ENCODE measurements at regions not wholly inside any gene's neighbourhood (a gene's known extent, or its start where the extent isn't known, plus 50 kb on each side); places are given as distances from the start of the nearest gene placed in this dataset.

- intact Hi-C loops (cut with micrococcal nuclease), result no loop called here
- no peaks in the 10 kb centered on the region for H3F3A ChIP-seq (ENCODE audit: low read length, unreplicated experiment)
- no peaks in the 10 kb centered on the region for H3K79me2 ChIP-seq (ENCODE audit: low read length)
- H3K9me3 ChIP-seq (ENCODE audit: low read length), result no peaks in the 10 kb centered on the region
- DNase-seq (no peak), ATAC-seq (no peak)
- TF ChIP-seq EZH2 (IDR thresholded peaks at IDR 0.05; ENCODE audit: low read length, unreplicated experiment) (no peak), CTCF (conservative IDR thresholded peaks at IDR 0.05; ENCODE audit: low read depth, low read length) (no peak), EZH2phosphoT487 (IDR thresholded peaks at IDR 0.05; ENCODE audit: borderline replicate concordance, low read length) (no peak)
- POLR2A ChIA-PET (ENCODE audit: unreplicated experiment), result no interaction called here
- H3K27me3 ChIP-seq (ENCODE audit: low read length), result no peaks in the 10 kb centered on the region
- no peak overlapping the region for H3K4me2 ChIP-seq (ENCODE audit: low read length)
- CTCF ChIA-PET, result no interaction called here
- H4K20me1 ChIP-seq (ENCODE audit: low read length), result no peaks in the 10 kb centered on the region
- no peaks in the 10 kb centered on the region for H3K9me2 ChIP-seq (replicated peaks; ENCODE audit: low read length)
- H3K27ac ChIP-seq (ENCODE audit: low read length), result no peak overlapping the region
- BruUV-seq (replicated peaks), result no TSS peak
- no peak overlapping the region for H3K9ac ChIP-seq (ENCODE audit: low read length)
- H3K4me3 ChIP-seq (ENCODE audit: low read length), result no peak overlapping the region
- H2AFZ ChIP-seq (ENCODE audit: low read length), result no peak overlapping the region
- H3K36me3 ChIP-seq (ENCODE audit: low read depth, low read length), result no peaks in the 10 kb centered on the region
- peaks cover 7% of the 10 kb centered on the region for H3K4me1 ChIP-seq (ENCODE audit: insufficient read depth, low read length)
These were observed 53.6 kb upstream of the CAB39 start for GRCh38 chr2:230658877-230659652.

GRCh38 chr2:230660294-230661060 is 52.2 kb upstream of the CAB39 start:
- no peak for DNase-seq
- ATAC-seq, result no peak
- Histone ChIP-seq H3K9ac (ENCODE audit: low read length) (no peak overlapping the region), H3K4me1 (ENCODE audit: insufficient read depth, low read length) (no peaks in the 10 kb centered on the region), H4K20me1 (ENCODE audit: low read length) (no peaks in the 10 kb centered on the region), H3K27ac (ENCODE audit: low read length) (no peak overlapping the region), H3K4me2 (ENCODE audit: low read length) (no peak overlapping the region), H3K36me3 (ENCODE audit: low read depth, low read length) (no peaks in the 10 kb centered on the region), H2AFZ (ENCODE audit: low read length) (no peak overlapping the region), H3K9me3 (ENCODE audit: low read length) (no peaks in the 10 kb centered on the region), H3F3A (ENCODE audit: low read length, unreplicated experiment) (no peaks in the 10 kb centered on the region), H3K27me3 (ENCODE audit: low read length) (no peaks in the 10 kb centered on the region), H3K79me2 (ENCODE audit: low read length) (no peaks in the 10 kb centered on the region), H3K4me3 (ENCODE audit: low read length) (no peak overlapping the region), H3K9me2 (replicated peaks; ENCODE audit: low read length) (no peaks in the 10 kb centered on the region)
- no peak for TF ChIP-seq EZH2phosphoT487 (IDR thresholded peaks at IDR 0.05; ENCODE audit: borderline replicate concordance, low read length)
- TF ChIP-seq CTCF (conservative IDR thresholded peaks at IDR 0.05; ENCODE audit: low read depth, low read length), result no peak
- TF ChIP-seq EZH2 (IDR thresholded peaks at IDR 0.05; ENCODE audit: low read length, unreplicated experiment), result no peak
- no TSS peak for BruUV-seq (replicated peaks)
- POLR2A ChIA-PET (ENCODE audit: unreplicated experiment), result interaction anchor here (0.6 kb wide), 1 partner anchor 20 kb away, joined by 3 read pairs; no protein-coding TSS in a partner anchor
- CTCF ChIA-PET, result no interaction called here
- intact Hi-C loops (cut with micrococcal nuclease), result no loop called here
